GM13976 (cell line): ENCODE measurements at regions not wholly inside any gene's neighbourhood (a gene's known extent, or its start where the extent isn't known, plus 50 kb on each side); places are given as distances from the start of the nearest gene placed in this dataset.

ENCODE experiments used
- DNase-seq: peaks from one replicate; pipeline ENCODE4 v3.0.0; 2012; ENCODE audit warnings: low spot score
- in situ Hi-C: fragments of 300-500 bp; cut with MboI; formaldehyde crosslinking; loops from one replicate; pipeline ENCODE4 v1.12.0; 2022; ENCODE audit warnings: low sequenced_read_pairs, mixed read lengths, inconsistent platforms; ENCODE audit not compliant: unreplicated experiment
- TF ChIP-seq, protein P1 (sequence below): IDR thresholded peaks from 2 replicates; pipeline ENCODE4 v1.5.1; 2012; ENCODE audit warnings: borderline replicate concordance, mild to moderate bottlenecking; ENCODE audit not compliant: insufficient read depth; ENCODE audit errors: extremely low read depth, missing control alignments, control extremely low read depth

DNA sequence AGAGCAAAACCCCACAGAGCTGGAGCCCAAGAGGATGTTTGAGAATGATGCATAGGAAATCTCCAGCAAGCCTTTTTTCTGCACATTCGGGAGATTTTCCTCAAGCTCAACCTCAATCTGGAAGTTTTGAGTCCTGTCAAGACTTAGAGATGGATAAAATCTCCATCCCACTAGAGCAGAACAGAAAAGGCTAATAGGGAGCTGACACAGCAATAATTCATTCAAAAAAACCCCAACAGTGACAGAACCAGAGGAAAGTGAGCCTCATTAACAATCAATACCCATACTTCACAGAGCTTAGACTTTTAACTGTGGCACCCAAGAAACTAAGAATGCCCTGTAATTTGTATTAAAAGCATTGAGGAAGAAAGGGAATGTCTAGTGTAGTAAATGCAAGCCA lies 115.9 kb upstream of the BDNF start:
- in situ Hi-C loops = no loop called here
- TF ChIP-seq, protein P1, sequence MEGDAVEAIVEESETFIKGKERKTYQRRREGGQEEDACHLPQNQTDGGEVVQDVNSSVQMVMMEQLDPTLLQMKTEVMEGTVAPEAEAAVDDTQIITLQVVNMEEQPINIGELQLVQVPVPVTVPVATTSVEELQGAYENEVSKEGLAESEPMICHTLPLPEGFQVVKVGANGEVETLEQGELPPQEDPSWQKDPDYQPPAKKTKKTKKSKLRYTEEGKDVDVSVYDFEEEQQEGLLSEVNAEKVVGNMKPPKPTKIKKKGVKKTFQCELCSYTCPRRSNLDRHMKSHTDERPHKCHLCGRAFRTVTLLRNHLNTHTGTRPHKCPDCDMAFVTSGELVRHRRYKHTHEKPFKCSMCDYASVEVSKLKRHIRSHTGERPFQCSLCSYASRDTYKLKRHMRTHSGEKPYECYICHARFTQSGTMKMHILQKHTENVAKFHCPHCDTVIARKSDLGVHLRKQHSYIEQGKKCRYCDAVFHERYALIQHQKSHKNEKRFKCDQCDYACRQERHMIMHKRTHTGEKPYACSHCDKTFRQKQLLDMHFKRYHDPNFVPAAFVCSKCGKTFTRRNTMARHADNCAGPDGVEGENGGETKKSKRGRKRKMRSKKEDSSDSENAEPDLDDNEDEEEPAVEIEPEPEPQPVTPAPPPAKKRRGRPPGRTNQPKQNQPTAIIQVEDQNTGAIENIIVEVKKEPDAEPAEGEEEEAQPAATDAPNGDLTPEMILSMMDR = no peak
- no peak for DNase-seq

DNA sequence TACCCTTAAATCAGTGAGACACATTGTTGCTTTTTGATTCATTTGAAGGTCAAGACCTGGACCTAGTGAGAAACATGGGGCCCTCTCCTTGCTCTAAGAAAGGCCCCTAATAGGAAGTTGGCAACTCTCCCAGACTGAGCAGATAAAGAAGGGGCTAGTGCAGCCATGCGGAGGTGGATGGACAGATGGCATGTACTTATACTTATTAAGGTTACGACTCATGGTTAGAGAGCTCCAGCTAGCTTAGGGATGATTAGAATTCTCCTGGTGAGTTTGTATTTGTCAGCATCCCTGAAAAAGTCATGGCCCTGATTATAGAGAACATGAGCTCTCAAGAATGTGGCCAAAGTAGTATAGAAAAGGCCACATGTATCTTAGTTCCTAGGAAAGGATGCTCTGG lies 112.1 kb upstream of the BDNF start:
- in situ Hi-C loops = no loop called here
- DNase-seq = no peak
- TF ChIP-seq, protein P1 = no peak

DNA sequence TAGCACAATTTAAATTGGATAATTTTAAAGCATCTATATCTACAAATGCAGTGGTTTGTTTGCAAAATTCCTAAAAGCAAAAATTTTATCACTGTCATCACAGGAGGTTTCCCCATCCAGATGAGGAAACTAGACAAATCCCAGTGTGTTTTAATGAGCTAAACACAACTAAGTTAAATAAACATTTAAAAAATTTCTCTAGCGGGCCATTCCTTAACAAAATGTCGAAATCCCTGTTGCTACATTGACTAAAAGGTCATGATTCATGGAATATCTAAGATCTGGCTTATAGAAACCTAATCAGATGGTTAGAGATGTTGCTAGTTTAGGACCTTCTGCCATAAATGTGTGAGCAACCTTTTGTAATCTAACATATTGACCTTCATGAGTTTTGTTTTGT lies 107.3 kb upstream of the BDNF start:
- TF ChIP-seq, protein P1 = no peak
- in situ Hi-C loops = no loop called here
- DNase-seq = no peak

DNA sequence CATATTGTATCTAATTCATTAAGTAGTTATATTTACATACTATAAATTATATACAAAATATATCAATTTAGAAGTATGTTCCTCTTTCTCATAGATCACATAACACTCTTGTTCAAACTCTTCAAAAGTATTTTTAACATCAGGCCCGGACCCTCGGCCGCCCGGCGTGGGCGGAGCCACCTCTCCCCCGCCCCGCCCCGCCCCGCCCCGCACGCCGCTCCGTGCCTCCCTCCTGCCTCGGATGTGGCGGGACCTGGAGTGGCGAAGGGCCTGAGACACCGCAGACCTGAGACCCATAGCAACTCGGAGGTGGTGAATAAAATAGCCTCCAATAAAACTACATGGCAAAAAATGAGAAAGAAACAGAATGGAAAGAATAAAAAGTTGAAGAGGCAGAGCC lies 105.9 kb upstream of the BDNF start:
- DNase-seq = no peak
- TF ChIP-seq, protein P1 = no peak
- in situ Hi-C loops = no loop called here

GRCh38 chr11:27795955-27796861 lies 96.0 kb upstream of the BDNF start:
- TF ChIP-seq, protein P1 = no peak
- in situ Hi-C loops = no loop called here
- DNase-seq = no peak

GRCh38 chr11:27786864-27787263 lies 86.6 kb upstream of the BDNF start:
- in situ Hi-C loops = no loop called here
- no peak for DNase-seq
- TF ChIP-seq, protein P1 = no peak
